ENCODE measurements at regions not wholly inside any gene's neighbourhood (a gene's known extent, or its start where the extent isn't known, plus 50 kb on each side); places are given as distances from the start of the nearest gene placed in this dataset.

GRCh38 chr1:22286491-22286890 lies 143.6 kb upstream of the WNT4 start:
- Histone ChIP-seq H2AFZ (ENCODE audit: low read depth, low read length) (no peak overlapping the region), H3K4me3 (replicated peaks in 1 of 3; ENCODE audit: insufficient read depth in 1 of 3, low read depth in 1 of 3, low read length in 3 of 3) (no peak overlapping the region), H3K27ac (ENCODE audit: insufficient read depth, low read depth, low read length) (no peak overlapping the region), H3K4me1 (ENCODE audit: control insufficient read depth, extremely low read depth, insufficient read depth, low read length) (no peaks in the 10 kb centered on the region), H4K20me1 (replicated peaks; ENCODE audit: control insufficient read depth, extremely low read depth, insufficient read depth, low read length) (no peaks in the 10 kb centered on the region), H3K9me3 (replicated peaks; ENCODE audit: control insufficient read depth, insufficient read depth, low read length) (no peaks in the 10 kb centered on the region), H3K4me2 (ENCODE audit: insufficient read depth, low read length) (no peak overlapping the region), H3K9ac (replicated peaks; ENCODE audit: extremely low read depth, insufficient read depth, low read length) (no peak overlapping the region), H3K79me2 (ENCODE audit: control insufficient read depth, insufficient read depth, low read length) (no peaks in the 10 kb centered on the region), H3K27me3 (ENCODE audit: control insufficient read depth in 2 of 2, insufficient read depth in 2 of 2, low read length in 2 of 2) (peaks cover 3 to 12% of the 10 kb centered on the region in 2 experiments), H3K36me3 (ENCODE audit: control insufficient read depth in 2 of 2, extremely low read depth in 1 of 2, insufficient read depth in 2 of 2, low read length in 2 of 2) (no peaks in the 10 kb centered on the region), H3K9me1 (replicated peaks; ENCODE audit: control insufficient read depth, extremely low read depth, insufficient read depth, low read length) (no peaks in the 10 kb centered on the region)
- no TSS peak for BruUV-seq (replicated peaks)
- dilution Hi-C loops (cut with MboI; ENCODE audit: extremely low pct_ligation_motif_present, low sequenced_read_pairs) (no loop called here), intact Hi-C loops (cut with micrococcal nuclease) (no loop called here)
- FAIRE-seq (no peak), DNase-seq (ENCODE audit: low read depth, low spot score) (no peak)
- ChIA-PET CTCF (no interaction called here), POLR2A (no interaction called here)
- TF ChIP-seq MAX (IDR thresholded peaks at IDR 0.05; ENCODE audit: insufficient read depth, insufficient read length): no peak
- no peak for TF ChIP-seq EZH2 (IDR thresholded peaks at IDR 0.05; ENCODE audit: borderline replicate concordance, low read depth, low read length, severe bottlenecking)
- TF ChIP-seq POLR2AphosphoS5 (IDR thresholded peaks at IDR 0.05; ENCODE audit: insufficient read depth, low read depth, low read length): no peak
- no peak for TF ChIP-seq POLR2A (IDR thresholded peaks at IDR 0.05; ENCODE audit: low read depth, low read length)
- TF ChIP-seq FOS (IDR thresholded peaks at IDR 0.05; ENCODE audit: borderline replicate concordance, insufficient read depth, low read length): no peak
- no peak for TF ChIP-seq CTCF (IDR thresholded peaks at IDR 0.05; ENCODE audit: extremely low read depth in 1 of 2, insufficient read depth in 1 of 2, low read depth in 1 of 2, low read length in 2 of 2)
- TF ChIP-seq MYC (IDR thresholded peaks at IDR 0.05; ENCODE audit: low read depth, low read length): no peak
- no peak for TF ChIP-seq JUN (IDR thresholded peaks at IDR 0.05; ENCODE audit: borderline replicate concordance, insufficient read depth, insufficient read length, low read depth)
- TF ChIP-seq GATA2 (IDR thresholded peaks at IDR 0.05; ENCODE audit: insufficient read depth, insufficient read length, low read depth, low read length): no peak

Data from endothelial cell of umbilical vein (primary cell).